CD4-positive, alpha-beta T cell treated with Interleukin-4 for 1 hour (primary cell): ENCODE measurements at regions not wholly inside any gene's neighbourhood (a gene's known extent, or its start where the extent isn't known, plus 50 kb on each side); places are given as distances from the start of the nearest gene placed in this dataset.
"Not testable (repeated sequence)": the region's sequence is repeated elsewhere in the genome, so short reads cannot be mapped to it uniquely, and the experiment has no call there.

Source experiments
- DNase-seq, 2 donors: peaks; one replicate each; pipeline ENCODE4 v3.0.0-alpha.2; 2020 to 2022

DNA sequence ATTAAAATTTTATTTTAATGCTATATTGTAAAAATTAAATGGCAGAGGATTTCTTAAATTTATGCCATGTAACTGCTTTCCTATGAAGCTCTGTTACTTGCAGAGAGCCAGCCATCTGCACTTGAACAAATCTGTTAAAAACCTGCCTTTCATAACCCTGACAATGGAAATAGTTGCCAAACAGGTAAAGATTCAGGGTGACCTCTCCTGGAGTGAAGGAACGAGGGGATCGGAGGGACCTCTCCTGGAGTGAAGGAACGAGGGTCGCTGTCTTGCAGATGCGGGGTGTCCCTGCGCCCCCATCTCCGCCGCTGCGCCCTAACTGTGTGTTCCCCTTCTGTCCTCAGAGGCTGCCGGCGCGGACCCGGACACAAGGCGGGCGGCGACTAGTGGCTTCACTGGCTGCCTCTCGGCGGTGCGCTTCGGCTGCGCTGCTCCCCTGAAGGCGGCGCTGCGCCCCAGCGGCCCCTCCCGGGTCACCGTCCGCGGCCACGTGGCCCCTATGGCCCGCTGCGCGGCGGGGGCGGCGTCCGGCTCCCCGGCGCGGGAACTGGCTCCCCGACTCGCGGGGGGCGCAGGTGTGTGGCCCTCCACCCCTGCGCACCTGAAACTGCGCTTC lies 295.9 kb upstream of the SPATA31A3 start:
- DNase-seq = not testable (repeated sequence)

GRCh38 chr9:67284299-67284698 lies 291.9 kb upstream of the SPATA31A3 start:
- DNase-seq = not testable (repeated sequence)

DNA sequence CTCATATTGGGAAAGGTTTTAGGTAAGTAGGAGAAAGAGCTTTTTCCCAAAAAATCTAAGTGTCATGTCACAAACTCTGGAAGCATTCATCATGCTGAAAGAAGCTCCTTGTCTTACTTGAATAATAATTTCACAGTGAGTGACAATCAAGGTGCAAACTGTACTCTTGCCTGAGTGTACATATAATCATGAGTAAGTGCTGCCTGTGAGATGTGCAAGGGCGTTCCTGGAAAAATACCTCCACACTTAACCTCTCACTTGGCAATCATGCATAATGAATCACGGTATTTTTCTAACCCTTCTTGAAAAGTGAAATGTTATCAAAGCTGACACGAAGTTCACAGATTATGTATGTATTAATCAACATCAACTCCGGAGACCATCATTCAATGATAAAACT lies 289.2 kb upstream of the SPATA31A3 start:
- DNase-seq = not testable (repeated sequence)

- DNase-seq = not testable (repeated sequence)
Observed at GRCh38 chr9:67269692-67270091, 277.3 kb upstream of the SPATA31A3 start.

- DNase-seq = not testable (repeated sequence)
Observed at GRCh38 chr9:67257894-67258293, 265.5 kb upstream of the SPATA31A3 start.

DNA sequence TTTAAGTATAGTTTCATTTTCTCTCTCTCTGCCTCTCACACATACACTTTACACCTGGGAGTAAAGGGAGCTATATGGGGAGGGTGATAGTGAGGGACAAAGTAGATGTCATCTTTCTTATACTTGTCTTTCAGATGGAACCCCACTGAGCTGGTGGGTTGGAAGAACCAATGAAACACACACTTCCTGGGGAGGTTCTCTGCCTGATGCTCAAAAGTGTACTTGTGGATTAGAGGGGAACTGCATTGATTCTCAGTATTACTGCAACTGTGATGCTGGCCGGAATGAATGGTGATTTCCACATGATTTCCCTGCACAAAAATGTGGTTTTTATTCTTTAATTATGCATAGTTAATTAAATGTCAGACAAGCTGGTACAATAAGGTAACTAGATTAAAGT lies 256.6 kb upstream of the SPATA31A3 start:
- DNase-seq = not testable (repeated sequence)

DNA sequence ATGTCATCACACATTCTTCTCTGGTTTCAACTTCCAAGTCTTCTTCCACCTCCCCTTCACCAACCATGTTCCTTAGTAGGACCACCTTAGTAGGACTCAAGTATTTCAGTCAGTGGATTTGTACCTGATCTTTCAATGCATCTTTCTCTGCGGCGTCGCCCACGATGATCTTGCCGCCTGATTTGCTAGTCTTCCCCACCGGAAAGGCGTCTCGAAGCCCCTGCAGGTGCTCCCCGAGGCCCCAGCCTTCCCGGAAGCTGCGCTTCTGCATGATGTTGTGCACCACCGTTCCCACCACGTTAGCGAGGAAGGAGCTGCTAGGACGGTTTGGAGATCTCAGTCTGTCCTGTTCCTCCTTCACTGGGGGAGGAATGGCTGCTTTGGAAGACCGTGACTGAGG lies 219.7 kb upstream of the SPATA31A3 start:
- DNase-seq = not testable (repeated sequence)

- not testable (repeated sequence) for DNase-seq
Observed at GRCh38 chr9:67210842-67211241, 218.5 kb upstream of the SPATA31A3 start.

- not testable (repeated sequence) for DNase-seq
Observed at GRCh38 chr9:67208831-67209437, 216.6 kb upstream of the SPATA31A3 start.

DNA sequence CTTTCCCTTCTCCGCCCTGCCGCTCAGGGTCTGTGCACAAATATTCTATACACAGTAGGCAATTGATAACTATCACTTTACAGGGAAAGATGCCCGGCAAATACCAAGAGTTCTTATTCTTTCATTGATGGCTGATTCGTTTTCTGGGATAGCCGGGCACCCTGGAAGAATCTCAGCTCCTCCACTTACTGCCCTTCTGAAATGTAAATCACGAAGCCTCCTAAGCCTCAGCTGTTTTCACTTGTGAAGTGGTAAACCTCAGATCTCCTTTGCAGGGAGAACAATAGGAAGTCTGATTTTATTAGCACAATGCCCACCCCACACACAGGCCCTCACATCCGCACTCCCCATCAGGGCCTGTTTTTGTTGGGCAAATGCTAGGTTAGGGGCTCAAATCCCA lies 203.8 kb upstream of the SPATA31A3 start:
- not testable (repeated sequence) for DNase-seq

- DNase-seq = not testable (repeated sequence)
Observed at GRCh38 chr9:67195357-67195756, 203.0 kb upstream of the SPATA31A3 start.

DNA sequence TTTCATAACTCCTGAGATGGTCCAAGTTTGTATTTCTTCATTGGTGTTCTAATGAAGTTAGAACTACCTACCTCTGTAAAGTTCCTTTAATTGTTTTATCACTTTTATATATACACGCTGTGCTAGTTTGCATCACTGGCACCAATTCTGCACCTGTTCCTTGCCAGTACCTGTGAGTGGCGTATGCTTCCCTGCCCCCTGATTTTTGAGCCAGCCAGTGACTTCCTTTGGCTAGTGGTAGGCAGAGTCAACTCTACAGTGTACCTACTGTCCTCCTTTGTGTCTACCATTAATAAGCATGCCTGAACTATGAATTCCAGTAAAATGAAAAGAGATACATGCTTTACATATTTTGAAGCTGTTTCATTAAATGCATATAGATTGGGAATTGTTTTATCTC lies 186.8 kb upstream of the SPATA31A3 start:
- DNase-seq = not testable (repeated sequence)

DNA sequence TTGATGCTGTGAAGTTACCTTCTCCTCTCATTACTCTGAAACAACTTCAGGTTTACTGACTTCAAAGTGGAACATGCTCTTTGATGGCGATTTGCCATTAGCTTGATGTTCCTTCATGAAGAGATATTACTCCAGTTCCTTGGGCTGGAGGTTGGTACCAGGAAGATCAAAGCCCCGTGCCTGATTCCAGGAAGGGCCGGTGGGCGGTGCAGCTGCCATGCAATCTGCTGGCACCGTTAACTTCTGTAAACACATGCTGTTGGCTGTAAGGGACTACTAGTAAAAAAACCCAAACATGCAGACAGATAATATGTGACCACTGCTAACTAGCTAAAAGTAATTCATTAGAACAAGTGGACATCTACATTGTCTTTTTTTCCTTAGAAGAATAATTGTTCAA lies 182.8 kb upstream of the SPATA31A3 start:
- not testable (repeated sequence) for DNase-seq

GRCh38 chr9:67171721-67172120 lies 179.4 kb upstream of the SPATA31A3 start:
- DNase-seq = not testable (repeated sequence)

DNA sequence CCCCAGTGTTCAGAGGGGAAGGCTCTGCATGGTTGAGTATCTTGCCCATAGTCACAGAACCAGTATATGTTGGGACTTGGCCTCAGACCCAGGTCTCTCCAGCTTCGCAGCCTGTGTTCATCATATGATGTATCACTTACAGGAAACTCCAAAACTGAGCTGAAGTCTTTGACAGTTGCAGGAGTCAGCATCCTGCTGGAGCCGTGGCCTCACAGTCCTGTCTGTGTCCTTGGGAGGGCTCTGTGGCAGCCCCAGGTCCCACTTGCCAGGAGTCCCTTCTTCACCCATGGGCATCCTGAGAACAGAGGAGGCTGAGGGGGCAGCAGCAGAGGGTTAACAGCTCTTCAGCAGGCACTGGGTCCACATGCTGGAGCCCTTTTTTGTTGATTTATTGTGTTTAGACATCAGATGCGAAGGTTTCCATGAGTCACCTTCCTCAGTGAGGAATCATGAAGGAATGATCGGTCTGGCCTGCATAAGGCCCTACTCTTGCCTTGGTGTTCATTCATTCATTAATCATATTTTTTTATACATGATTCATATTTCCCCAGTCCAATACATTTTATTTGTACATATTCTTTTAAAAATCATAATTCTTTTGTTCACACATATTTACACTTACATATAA lies 176.3 kb upstream of the SPATA31A3 start:
- not testable (repeated sequence) for DNase-seq

GRCh38 chr9:67166335-67166734 lies 174.0 kb upstream of the SPATA31A3 start:
- DNase-seq = not testable (repeated sequence)

GRCh38 chr9:67162827-67163226 lies 170.5 kb upstream of the SPATA31A3 start:
- not testable (repeated sequence) for DNase-seq

DNA sequence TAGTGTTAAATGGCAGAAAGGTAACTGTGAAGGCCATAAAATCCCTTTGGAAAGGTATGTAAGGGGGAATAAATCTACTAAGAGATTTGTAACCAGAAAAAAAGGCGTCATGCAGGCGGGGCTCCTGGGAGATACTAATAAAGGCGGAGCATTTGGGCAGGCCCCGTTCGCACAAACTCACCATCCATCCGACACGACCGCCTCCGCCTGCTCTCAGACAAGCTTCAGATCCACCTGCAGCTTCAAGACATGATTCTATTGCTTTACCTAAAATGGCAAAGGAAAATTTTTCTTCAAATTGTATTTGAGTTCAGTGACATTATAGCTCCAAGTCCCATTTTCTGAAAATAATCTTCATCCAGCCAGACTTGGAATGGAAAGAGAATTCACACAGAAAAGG lies 162.9 kb upstream of the SPATA31A3 start:
- not testable (repeated sequence) for DNase-seq

DNA sequence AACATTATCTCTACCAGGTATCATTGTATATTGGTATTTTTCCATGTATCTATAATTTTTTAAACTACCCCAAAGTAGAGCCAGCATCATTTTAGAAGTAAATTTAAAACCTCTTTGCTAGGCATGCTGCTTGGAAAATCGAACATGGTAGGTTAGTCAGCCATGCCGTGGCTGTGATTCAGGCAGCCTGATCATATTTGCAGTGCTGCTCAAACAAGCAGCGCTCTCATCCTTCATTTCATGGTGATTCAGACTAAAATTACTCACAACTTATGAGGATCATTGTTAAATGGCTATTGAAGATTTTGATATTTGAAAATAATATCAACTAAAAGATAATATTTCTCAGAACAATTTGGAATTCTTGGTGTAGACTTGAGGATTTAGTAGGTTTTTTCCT lies 161.2 kb upstream of the SPATA31A3 start:
- DNase-seq = not testable (repeated sequence)

GRCh38 chr9:67142392-67143107 lies 150.2 kb upstream of the SPATA31A3 start:
- DNase-seq = not testable (repeated sequence)

DNA sequence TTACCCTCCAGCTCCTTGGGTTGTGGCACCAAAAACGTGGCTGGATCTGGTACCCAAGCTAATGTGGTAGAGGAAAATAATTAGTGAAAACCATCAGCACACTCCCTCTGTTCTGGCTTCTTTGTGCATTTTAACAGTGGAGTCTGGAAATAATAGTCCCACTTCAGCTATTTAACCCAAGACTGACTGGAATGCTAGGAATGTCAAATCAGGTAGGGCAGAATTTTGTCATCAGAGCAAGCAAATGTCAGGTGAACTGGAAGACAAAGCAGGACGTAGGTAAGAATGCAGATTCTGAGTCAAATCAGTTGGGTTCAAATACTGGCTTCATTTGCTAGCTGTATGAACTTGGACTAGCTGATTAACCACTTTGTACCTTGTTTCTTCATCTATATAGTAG lies 144.0 kb upstream of the SPATA31A3 start:
- not testable (repeated sequence) for DNase-seq

DNA sequence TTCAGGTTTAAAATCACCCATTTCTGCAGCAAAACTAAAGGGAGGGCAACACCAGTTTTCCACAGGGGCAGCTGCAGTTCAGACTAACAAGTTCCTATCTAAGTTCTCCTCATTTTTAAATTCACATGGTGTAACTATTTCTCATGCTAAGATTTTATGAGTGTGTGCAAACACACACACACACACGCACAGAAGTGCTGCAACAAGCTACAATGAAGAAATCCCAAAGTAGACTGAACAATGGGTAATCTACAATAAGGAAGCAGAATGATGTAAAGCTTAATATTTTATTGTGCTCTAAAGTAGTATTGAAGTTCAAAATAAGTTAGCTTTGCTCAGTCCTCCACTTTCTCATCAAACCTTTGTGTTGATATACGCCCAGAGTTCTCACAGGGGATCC lies 140.8 kb upstream of the SPATA31A3 start:
- DNase-seq = not testable (repeated sequence)

- DNase-seq = not testable (repeated sequence)
Observed at GRCh38 chr9:67116761-67117160, 124.4 kb upstream of the SPATA31A3 start.
